NCI-H748 treated with DMSO at 0.1 percent for 48 hours (cell line): ENCODE measurements at regions not wholly inside any gene's neighbourhood (a gene's known extent, or its start where the extent isn't known, plus 50 kb on each side); places are given as distances from the start of the nearest gene placed in this dataset.
"Not testable (repeated sequence)": the region's sequence is repeated elsewhere in the genome, so short reads cannot be mapped to it uniquely, and the experiment has no call there.

Source experiments
- DNase-seq: peaks from one replicate; lab custom pipeline; 2025; lab: John Stamatoyannopoulos, UW

GRCh38 chr2:18077704-18078103 is 199.2 kb downstream of the KCNS3 start:
- DNase-seq = no peak

GRCh38 chr2:18077231-18077630 is 198.8 kb downstream of the KCNS3 start:
- DNase-seq = no peak

- no peak for DNase-seq
Measured at GRCh38 chr2:18074476-18074875, 196.0 kb downstream of the KCNS3 start.

GRCh38 chr2:18073601-18074000 is 195.1 kb downstream of the KCNS3 start:
- DNase-seq = no peak

- DNase-seq = no peak
Measured at GRCh38 chr2:18067588-18068384, 189.3 kb downstream of the KCNS3 start.

- no peak for DNase-seq
Measured at GRCh38 chr2:18066894-18067293, 188.4 kb downstream of the KCNS3 start.

- DNase-seq = no peak
Measured at GRCh38 chr2:18066066-18066465, 187.6 kb downstream of the KCNS3 start.

GRCh38 chr2:18065249-18065648 is 186.8 kb downstream of the KCNS3 start:
- DNase-seq = no peak

GRCh38 chr2:18063826-18064470 is 185.5 kb downstream of the KCNS3 start:
- DNase-seq = no peak

- DNase-seq = no peak
Measured at GRCh38 chr2:18062892-18063291, 184.4 kb downstream of the KCNS3 start.

- DNase-seq = no peak
Measured at GRCh38 chr2:18061717-18062116, 183.2 kb downstream of the KCNS3 start.

GRCh38 chr2:18057657-18058056 is 179.2 kb downstream of the KCNS3 start:
- no peak for DNase-seq

- no peak for DNase-seq
Measured at GRCh38 chr2:18055290-18055689, 176.8 kb downstream of the KCNS3 start.

GRCh38 chr2:18050001-18050400 is 171.5 kb downstream of the KCNS3 start:
- DNase-seq = no peak

GRCh38 chr2:18049325-18049724 is 170.9 kb downstream of the KCNS3 start:
- DNase-seq = no peak

GRCh38 chr2:18047896-18048657 is 169.6 kb downstream of the KCNS3 start:
- DNase-seq = no peak

- no peak for DNase-seq
Measured at GRCh38 chr2:18047213-18047611, 168.7 kb downstream of the KCNS3 start.

- DNase-seq = no peak
Measured at GRCh38 chr2:18046558-18047212, 168.2 kb downstream of the KCNS3 start.

- DNase-seq = no peak
Measured at GRCh38 chr2:18046017-18046416, 167.6 kb downstream of the KCNS3 start.

- DNase-seq = no peak
Measured at GRCh38 chr2:18045230-18045629, 166.8 kb downstream of the KCNS3 start.

GRCh38 chr2:18017381-18017780 is 138.9 kb downstream of the KCNS3 start:
- DNase-seq = not testable (repeated sequence)

GRCh38 chr2:18009891-18010290 is 131.4 kb downstream of the KCNS3 start:
- no peak for DNase-seq
